Upper lobe of right lung (tissue), 1 donor: ENCODE measurements at regions not wholly inside any gene's neighbourhood (a gene's known extent, or its start where the extent isn't known, plus 50 kb on each side); places are given as distances from the start of the nearest gene placed in this dataset.

Experiments
- ATAC-seq: fragments of 200-7000 bp; cut with Tn5 transposase; one replicate; pipeline ENCODE4 v1.9.1; 2020; ENCODE audit warnings: mild to moderate bottlenecking, moderate library complexity
- DNase-seq: peaks from one replicate; pipeline ENCODE4 v3.0.0-alpha.2; 2020
- H3K27ac ChIP-seq: fragments of 200-600 bp; one replicate; pipeline ENCODE4 v1.8.0; 2022
- H3K27me3 ChIP-seq: fragments of 200-600 bp; one replicate; pipeline ENCODE4 v1.8.0; 2022; ENCODE audit warnings: mild to moderate bottlenecking
- H3K36me3 ChIP-seq: fragments of 200-600 bp; one replicate; pipeline ENCODE4 v1.8.0; 2022
- H3K4me1 ChIP-seq: fragments of 200-600 bp; one replicate; pipeline ENCODE4 v1.8.0; 2022
- H3K4me3 ChIP-seq: fragments of 200-600 bp; one replicate; pipeline ENCODE4 v1.8.0; 2022; ENCODE audit warnings: mild to moderate bottlenecking
- H3K9me3 ChIP-seq: fragments of 200-600 bp; one replicate; pipeline ENCODE4 v1.8.0; 2022
- CTCF ChIP-seq: fragments of 200-600 bp; IDR thresholded peaks from one replicate; pipeline ENCODE4 v1.8.0; 2022; ENCODE audit warnings: antibody characterized with exemption
- intact Hi-C: fragments of 100-400 bp; cut with DNase I; formaldehyde crosslinking; loops from one replicate; pipeline ENCODE4 v1.11.0; 2022
- donor health status: DM: no; HTN: yes; CAD: no; lungs with severe emphysema.

- intact Hi-C loops: no loop called here
- Histone ChIP-seq H3K27ac (no peak overlapping the region), H3K9me3 (no peaks in the 10 kb centered on the region), H3K4me1 (no peaks in the 10 kb centered on the region), H3K27me3 (no peaks in the 10 kb centered on the region), H3K36me3 (no peaks in the 10 kb centered on the region), H3K4me3 (no peak overlapping the region)
- DNase-seq (no peak), ATAC-seq (no peak)
- TF ChIP-seq CTCF: no peak
These were observed 127.1 kb upstream of the PRPS1L1 start for GRCh38 chr7:18154726-18155125.

- H3K4me3 ChIP-seq: no peak overlapping the region
- intact Hi-C loops: no loop called here
These were observed 129.6 kb upstream of the PRPS1L1 start for GRCh38 chr7:18157233-18157632.

GRCh38 chr7:18162657-18163056 lies 135.0 kb upstream of the PRPS1L1 start:
- ATAC-seq (no peak), DNase-seq (no peak)
- H3K36me3 ChIP-seq: no peaks in the 10 kb centered on the region
- H3K9me3 ChIP-seq: no peaks in the 10 kb centered on the region
- H3K27me3 ChIP-seq: no peaks in the 10 kb centered on the region
- H3K4me3 ChIP-seq: no peak overlapping the region
- no peaks in the 10 kb centered on the region for H3K4me1 ChIP-seq
- intact Hi-C loops: no loop called here
- TF ChIP-seq CTCF: no peak
- no peak overlapping the region for H3K27ac ChIP-seq

More at GRCh38 chr7:18157233-18157632, 129.6 kb upstream of the PRPS1L1 start:
- TF ChIP-seq CTCF: no peak
- ATAC-seq: no peak
- DNase-seq: no peak
- H3K36me3 ChIP-seq: no peaks in the 10 kb centered on the region
- no peaks in the 10 kb centered on the region for H3K4me1 ChIP-seq
- no peaks in the 10 kb centered on the region for H3K27me3 ChIP-seq
- H3K27ac ChIP-seq: no peak overlapping the region
- H3K9me3 ChIP-seq: no peaks in the 10 kb centered on the region

DNA sequence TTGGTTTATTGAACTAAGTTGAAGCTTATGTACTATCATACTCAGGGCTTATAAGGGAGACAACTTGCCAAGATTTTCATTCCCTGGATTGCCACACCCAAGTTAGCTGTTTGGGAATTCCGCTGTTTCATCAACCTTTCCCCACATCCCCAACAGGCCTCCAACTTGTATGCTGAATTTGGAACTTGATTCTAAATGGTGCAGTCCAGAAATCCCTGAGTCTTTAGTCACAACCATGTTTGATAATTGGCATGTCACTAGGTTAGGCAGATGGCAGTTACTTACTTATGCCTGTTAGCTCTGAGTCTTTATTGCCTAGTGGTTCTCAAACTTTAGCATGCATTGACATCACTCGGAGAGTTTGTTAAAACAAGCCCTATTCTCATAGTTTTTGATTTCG lies 135.4 kb upstream of the PRPS1L1 start:
- no peak for TF ChIP-seq CTCF
- ATAC-seq: no peak
- intact Hi-C loops: no loop called here

DNA sequence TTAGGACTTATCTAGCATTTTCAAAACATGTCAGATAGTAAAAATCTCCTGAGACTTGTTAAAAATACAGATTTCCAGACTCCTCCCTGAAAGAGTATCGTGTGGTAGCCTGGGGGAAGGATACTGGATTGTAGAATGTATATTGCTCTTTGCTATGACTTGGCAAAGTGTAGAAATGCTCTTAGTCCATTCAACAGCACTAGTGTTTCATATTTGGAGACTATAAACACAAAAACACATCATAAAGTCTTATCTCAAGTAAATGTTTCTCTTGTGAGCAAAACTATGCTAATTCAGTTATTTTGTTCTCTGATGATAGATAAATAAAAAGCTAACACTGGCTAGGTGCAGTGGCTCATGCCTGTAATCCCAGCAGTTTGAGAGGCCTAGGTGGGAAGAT lies 137.5 kb upstream of the PRPS1L1 start:
- Histone ChIP-seq H3K4me3 (no peak overlapping the region), H3K9me3 (no peaks in the 10 kb centered on the region), H3K27me3 (no peaks in the 10 kb centered on the region), H3K36me3 (no peaks in the 10 kb centered on the region), H3K4me1 (no peaks in the 10 kb centered on the region), H3K27ac (no peak overlapping the region)
- no peak for TF ChIP-seq CTCF
- DNase-seq: no peak
- intact Hi-C loops: no loop called here
- no peak for ATAC-seq

More for the DNA sequence above, 135.4 kb upstream of the PRPS1L1 start:
- no peak for DNase-seq
- Histone ChIP-seq H3K9me3 (no peaks in the 10 kb centered on the region), H3K27me3 (no peaks in the 10 kb centered on the region), H3K4me1 (no peaks in the 10 kb centered on the region), H3K4me3 (no peak overlapping the region), H3K27ac (no peak overlapping the region), H3K36me3 (no peaks in the 10 kb centered on the region)

GRCh38 chr7:18166002-18166401 lies 138.4 kb upstream of the PRPS1L1 start:
- ATAC-seq: no peak
- Histone ChIP-seq H3K36me3 (no peaks in the 10 kb centered on the region), H3K4me1 (no peaks in the 10 kb centered on the region), H3K27me3 (no peaks in the 10 kb centered on the region), H3K4me3 (no peak overlapping the region), H3K9me3 (no peaks in the 10 kb centered on the region), H3K27ac (no peak overlapping the region)
- no peak for DNase-seq
- intact Hi-C loops: no loop called here
- TF ChIP-seq CTCF: no peak
